H54 (cell line): ENCODE measurements at regions not wholly inside any gene's neighbourhood (a gene's known extent, or its start where the extent isn't known, plus 50 kb on each side); places are given as distances from the start of the nearest gene placed in this dataset.

ENCODE experiments used
- DNase-seq: peaks from one replicate; pipeline ENCODE4 v3.0.0; 2011; ENCODE audit warnings: low spot score, mixed read lengths; ENCODE audit not compliant: insufficient read length
- FAIRE-seq: peaks from 3 replicates; lab custom pipeline; 2011; peaks lifted over from hg19 to GRCh38; lab: Jason Lieb, UNC
- POLR2A ChIP-seq: IDR thresholded peaks from 2 replicates; pipeline ENCODE4 v1.6.1; 2011; ENCODE audit warnings: low read depth, mild to moderate bottlenecking, low read length

- no peak for TF ChIP-seq POLR2A
- no peak for FAIRE-seq
- DNase-seq, result no peak
These were observed 620.8 kb upstream of the ADGRL3 start for GRCh38 chr4:60579335-60579734.

- DNase-seq, result no peak
- no peak for TF ChIP-seq POLR2A
- FAIRE-seq, result no peak
These were observed 618.1 kb upstream of the ADGRL3 start for GRCh38 chr4:60581919-60582536.

GRCh38 chr4:60588556-60588955, 611.6 kb upstream of the ADGRL3 start:
- DNase-seq (no peak), FAIRE-seq (no peak)
- TF ChIP-seq POLR2A, result no peak

- FAIRE-seq (no peak), DNase-seq (no peak)
- no peak for TF ChIP-seq POLR2A
These were observed 610.7 kb upstream of the ADGRL3 start for GRCh38 chr4:60589425-60589824.

- TF ChIP-seq POLR2A, result no peak
- no peak for FAIRE-seq
- DNase-seq, result no peak
These were observed 610.0 kb upstream of the ADGRL3 start for GRCh38 chr4:60590116-60590515.

GRCh38 chr4:60605646-60606354, 594.3 kb upstream of the ADGRL3 start:
- DNase-seq, result no peak
- no peak for FAIRE-seq
- TF ChIP-seq POLR2A, result no peak

- no peak for TF ChIP-seq POLR2A
- FAIRE-seq (no peak), DNase-seq (no peak)
These were observed 588.2 kb upstream of the ADGRL3 start for GRCh38 chr4:60611762-60612496.

GRCh38 chr4:60617731-60618130, 582.4 kb upstream of the ADGRL3 start:
- FAIRE-seq, result no peak
- DNase-seq, result no peak
- no peak for TF ChIP-seq POLR2A

GRCh38 chr4:60619531-60620305, 580.4 kb upstream of the ADGRL3 start:
- no peak for DNase-seq
- TF ChIP-seq POLR2A, result no peak

GRCh38 chr4:60637976-60638375, 562.1 kb upstream of the ADGRL3 start:
- DNase-seq, result no peak
- no peak for FAIRE-seq
- TF ChIP-seq POLR2A, result no peak

More at GRCh38 chr4:60619531-60620305, 580.4 kb upstream of the ADGRL3 start:
- no peak for FAIRE-seq

GRCh38 chr4:60648774-60649173, 551.4 kb upstream of the ADGRL3 start:
- FAIRE-seq (no peak), DNase-seq (no peak)
- TF ChIP-seq POLR2A, result no peak

- FAIRE-seq, result no peak
- TF ChIP-seq POLR2A, result no peak
- no peak for DNase-seq
These were observed 547.2 kb upstream of the ADGRL3 start for GRCh38 chr4:60652933-60653332.

GRCh38 chr4:60655356-60655755, 544.8 kb upstream of the ADGRL3 start:
- DNase-seq (no peak), FAIRE-seq (no peak)

GRCh38 chr4:60656171-60656570, 544.0 kb upstream of the ADGRL3 start:
- FAIRE-seq (no peak), DNase-seq (no peak)
- TF ChIP-seq POLR2A, result no peak

More at GRCh38 chr4:60655356-60655755, 544.8 kb upstream of the ADGRL3 start:
- TF ChIP-seq POLR2A, result no peak

GRCh38 chr4:60657041-60657440, 543.1 kb upstream of the ADGRL3 start:
- TF ChIP-seq POLR2A, result no peak
- FAIRE-seq (no peak), DNase-seq (no peak)
